Mammary epithelial cell (primary cell): ENCODE measurements at regions not wholly inside any gene's neighbourhood (a gene's known extent, or its start where the extent isn't known, plus 50 kb on each side); places are given as distances from the start of the nearest gene placed in this dataset.

ENCODE experiments used
- CTCF ChIP-seq, 2 donors: IDR thresholded peaks in 1 of 2; conservative IDR thresholded peaks in 1 of 2; 2 replicates each; pipeline ENCODE4 v1.5.1; 2011 to 2012; ENCODE audit warnings: inconsistent platforms in 2 of 2, low read length in 2 of 2, mild to moderate bottlenecking in 2 of 2, control low read depth in 1 of 2, low read depth in 1 of 2; ENCODE audit not compliant: insufficient read depth in 1 of 2; ENCODE audit errors: extremely low read depth in 1 of 2
- EZH2 ChIP-seq: IDR thresholded peaks from 2 replicates; pipeline ENCODE4 v1.6.1; 2012; ENCODE audit warnings: low read length, inconsistent platforms, borderline replicate concordance

GRCh38 chr2:239831001-239831731 lies 194.0 kb downstream of the NDUFA10 start:
- TF ChIP-seq EZH2 (no peak), CTCF (conservative IDR thresholded peaks at IDR 0.05 in 1 of 2, IDR thresholded peaks at IDR 0.05 in 1 of 2; ENCODE audit: extremely low read depth in 1 of 2, insufficient read depth in 1 of 2, low read depth in 1 of 2, low read length in 2 of 2) (no peak)
